KG1 (cell line): ENCODE measurements at regions not wholly inside any gene's neighbourhood (a gene's known extent, or its start where the extent isn't known, plus 50 kb on each side); places are given as distances from the start of the nearest gene placed in this dataset.

Experiments
- DNase-seq: peaks from one replicate; lab custom pipeline; 2025; lab: John Stamatoyannopoulos, UW

DNA sequence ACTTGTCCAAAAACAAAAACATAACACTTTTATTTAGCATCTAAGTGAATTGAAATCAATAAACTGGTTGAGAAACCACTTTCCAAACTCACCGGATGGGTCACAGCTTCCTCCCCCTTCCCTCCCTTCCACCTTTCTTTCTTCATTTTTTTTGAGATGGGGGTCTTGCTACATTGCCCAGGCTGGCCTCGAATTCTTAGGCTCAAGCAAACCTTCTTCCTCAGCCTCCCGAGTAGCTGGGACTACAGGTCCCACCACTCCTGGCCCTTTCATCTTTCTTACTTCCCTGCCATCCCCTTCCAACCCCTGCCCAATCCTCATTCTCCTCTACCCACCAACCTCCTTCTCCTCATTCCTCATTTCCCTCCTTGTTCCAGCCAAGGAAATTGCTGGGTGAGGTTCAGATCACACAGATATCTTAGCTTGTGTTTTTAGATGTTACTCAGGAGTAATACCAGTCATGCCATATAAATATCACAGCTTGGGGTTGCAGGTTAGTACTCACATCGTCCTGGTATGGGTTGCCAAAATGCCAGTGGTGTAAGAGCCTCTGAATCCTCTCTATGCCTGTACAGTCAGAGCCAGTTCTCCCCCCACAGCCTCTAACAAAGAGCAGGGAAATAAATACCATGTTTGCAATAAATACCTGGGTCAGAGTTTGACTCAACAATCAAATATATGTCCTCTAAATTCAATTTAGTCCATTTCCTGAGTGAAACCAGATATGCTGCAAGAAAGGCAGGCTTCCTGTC is 132.7 kb upstream of the NDUFV2 start:
- DNase-seq: no peak

DNA sequence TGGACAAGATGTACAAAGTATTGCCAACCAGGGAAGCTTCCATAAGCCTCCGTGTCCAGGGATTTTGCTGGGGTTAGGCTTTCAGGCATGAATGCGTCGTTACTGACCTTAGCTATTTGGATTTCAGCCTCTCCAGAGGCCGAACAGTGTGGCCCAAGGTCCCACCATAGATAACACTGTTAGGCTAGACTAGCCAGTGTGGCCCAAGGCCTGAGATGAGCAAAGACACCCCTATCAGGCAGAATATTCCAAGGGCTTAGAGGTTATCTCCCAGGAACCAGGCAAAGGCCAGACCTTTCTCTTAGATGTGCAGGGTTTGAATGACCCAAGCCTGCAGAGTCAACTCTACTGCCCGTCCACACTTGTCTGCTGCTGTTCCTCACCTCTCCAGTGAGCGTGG is 131.7 kb upstream of the NDUFV2 start:
- no peak for DNase-seq

DNA sequence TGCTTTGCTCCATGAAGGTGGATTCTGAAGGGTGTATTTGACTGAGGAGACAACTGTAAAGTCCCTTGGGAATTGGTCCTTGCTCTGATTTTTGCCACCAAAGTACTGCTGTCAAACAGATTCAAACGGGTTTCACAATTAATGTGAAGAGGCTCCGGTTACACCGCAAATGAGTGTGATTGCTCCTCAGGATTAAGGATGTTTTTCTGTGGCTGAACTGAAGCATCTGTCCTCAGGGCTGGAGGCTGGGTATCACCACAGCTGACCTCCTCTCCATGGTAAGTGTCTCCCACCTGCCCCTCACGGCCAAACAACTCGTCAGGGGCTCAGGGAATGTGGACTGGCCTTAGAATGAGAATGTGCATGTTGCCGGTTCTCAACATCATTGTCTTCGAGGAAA is 130.4 kb upstream of the NDUFV2 start:
- no peak for DNase-seq

DNA sequence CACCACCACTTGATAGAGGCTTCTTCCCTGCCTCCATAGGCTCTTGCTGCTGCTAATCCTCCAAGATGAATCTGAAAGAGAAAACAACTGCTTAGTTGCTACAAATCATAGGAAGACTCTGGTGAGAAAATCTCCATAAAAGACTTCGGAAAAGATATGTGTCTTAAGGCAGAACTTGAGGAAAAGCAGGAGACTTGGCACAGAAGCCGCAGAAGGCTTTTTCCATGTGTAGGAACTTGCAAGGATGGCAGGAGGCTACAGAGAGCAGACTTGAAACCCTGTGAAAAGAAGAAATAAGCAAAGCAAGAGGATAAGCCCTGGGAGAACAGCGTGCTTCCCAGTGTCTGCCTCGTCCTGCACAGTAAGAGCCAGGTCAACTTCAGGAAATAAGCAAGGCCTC is 128.2 kb upstream of the NDUFV2 start:
- DNase-seq: no peak

DNA sequence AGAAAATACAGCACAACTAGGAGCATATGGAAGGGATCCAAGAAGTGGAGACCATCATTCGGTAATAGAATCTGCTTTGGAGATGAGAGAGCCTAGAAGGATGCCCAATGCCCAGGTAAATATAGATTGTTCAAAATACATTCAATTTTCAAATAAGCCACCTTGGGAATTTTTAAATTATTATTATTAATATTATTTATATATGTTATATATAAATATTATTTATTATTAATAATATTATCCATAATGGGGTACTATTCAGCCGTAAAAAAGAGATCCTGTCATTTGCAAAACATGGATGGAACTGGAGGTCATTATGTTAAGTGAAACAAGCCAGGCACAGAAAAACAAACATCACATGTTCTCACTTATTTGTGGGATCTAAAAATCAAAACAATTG is 127.8 kb upstream of the NDUFV2 start:
- DNase-seq: no peak

DNA sequence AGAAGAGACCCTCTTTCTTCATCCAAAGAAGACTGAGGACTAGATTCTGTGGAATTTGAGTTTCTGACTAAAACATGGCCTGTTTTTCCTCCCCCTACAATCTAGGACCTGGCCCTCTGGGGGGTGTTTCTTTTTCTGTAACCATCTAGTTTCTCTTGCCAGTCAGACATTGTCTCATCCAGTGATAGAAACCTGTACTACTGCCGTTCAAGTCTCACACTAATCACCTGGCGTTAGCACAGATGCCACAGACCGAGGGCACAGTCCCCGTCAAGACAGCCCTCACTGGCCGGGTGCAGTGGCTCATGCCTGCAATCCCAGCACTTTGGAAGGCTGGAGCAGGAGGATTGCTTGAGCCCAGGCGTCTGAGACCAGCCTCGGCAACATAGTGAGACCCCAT is 126.9 kb upstream of the NDUFV2 start:
- DNase-seq: no peak

DNA sequence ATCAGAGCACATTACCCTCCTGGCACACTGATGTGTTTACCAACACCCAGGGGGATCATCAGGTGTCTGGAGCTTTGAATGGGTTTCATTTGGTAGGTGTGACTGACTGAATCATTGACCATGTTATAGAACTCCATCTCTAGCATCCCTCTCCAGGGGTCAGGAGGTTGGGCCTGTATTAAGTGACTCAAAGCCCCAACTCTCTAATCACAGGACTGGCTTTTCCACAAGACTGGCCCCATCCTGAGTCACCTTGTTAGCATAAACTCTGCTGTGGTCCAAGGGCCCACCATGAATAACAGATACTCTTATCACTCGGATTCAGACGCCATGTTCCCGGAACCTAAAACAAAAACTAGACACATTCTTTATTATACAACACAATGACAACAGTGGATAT is 125.9 kb upstream of the NDUFV2 start:
- no peak for DNase-seq

DNA sequence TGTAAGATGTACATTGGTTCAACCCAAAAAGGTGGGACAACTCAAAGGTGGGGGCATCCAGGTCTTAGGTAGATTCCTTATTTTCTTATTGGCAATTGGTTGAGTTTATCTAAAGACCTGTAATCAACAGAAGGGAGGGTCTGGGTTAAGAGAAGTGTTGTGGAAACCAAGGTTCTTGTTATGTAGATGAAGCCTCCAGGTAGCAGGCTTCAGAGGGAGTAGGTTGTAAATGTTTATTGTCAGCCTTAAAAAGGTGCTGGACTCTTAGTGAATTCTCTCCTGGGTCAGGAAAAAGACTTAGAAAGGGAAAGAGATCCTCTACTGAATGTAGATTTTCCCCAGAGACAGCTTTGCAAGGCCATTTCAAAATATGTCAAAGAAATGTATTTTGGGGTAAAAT is 125.3 kb upstream of the NDUFV2 start:
- no peak for DNase-seq

DNA sequence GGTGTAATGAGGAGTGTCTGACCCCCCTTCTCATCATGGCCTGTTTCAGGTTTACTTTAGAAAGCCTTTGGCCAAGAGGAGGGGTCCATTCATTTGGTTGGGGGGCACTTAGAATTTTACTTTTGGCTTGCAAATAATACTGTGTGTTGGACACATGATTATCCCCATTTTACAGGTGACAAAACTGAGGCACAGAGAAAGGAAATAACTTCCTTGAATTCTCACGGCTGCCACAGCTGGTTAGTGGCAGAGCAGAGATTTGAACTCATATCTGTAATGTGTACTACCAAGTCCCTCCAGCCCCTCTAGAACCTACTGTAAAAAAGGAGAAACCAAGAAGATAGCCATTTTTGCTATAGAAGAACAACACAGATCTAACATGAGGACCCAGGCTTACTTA is 124.8 kb upstream of the NDUFV2 start:
- DNase-seq: no peak

DNA sequence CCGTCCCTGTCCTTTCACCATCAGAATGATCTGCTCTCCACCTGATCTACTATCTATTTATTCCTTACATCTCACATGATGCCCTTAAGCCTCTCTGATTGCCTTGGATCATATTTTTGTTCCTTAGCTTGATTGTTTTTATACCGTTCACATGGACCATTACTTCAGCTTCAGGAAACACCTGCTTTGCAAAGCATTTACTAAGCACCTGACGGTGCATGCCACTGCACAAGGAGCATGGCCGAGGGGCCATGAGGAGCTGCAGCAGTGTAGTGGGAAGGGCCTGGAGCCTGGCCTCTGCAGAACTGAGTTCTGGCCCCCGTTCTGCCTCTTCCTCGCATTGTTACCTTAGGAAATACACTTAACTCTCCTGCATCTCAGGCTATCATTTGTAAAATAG is 124.1 kb upstream of the NDUFV2 start:
- DNase-seq: no peak

DNA sequence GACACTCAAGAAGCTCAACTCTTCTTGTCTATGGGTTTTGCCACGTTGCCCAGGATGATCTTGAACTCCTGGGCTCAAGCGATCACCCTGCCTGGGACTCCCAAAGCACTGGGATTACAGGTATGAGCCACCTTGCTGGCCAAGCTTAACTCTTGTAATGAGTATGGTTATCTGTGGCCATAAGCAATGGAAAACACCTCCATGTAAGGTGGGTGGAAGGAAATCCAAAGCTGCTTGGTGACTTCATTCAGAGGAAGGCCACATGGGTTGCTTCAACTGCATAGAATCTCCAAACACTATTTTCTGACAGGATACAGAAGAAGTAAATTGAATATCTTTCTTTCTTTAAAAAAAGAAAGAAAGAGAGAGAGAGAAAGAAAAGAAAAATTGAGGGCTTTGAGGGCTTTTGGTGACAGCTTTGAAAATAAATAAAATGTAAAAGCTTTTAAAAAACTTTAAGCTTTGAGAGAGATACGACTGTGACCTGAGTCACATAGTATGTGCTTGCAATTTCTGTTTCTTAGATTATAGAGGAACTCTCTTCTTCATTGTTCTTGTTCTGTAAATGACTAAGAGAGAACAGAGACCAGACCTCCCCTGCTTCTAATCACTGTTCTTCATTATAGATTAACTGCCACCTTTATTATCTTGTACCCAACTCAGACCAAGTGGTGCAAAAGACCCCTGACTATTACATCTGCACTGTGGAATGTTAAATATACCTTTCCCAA is 123.1 kb upstream of the NDUFV2 start:
- no peak for DNase-seq

DNA sequence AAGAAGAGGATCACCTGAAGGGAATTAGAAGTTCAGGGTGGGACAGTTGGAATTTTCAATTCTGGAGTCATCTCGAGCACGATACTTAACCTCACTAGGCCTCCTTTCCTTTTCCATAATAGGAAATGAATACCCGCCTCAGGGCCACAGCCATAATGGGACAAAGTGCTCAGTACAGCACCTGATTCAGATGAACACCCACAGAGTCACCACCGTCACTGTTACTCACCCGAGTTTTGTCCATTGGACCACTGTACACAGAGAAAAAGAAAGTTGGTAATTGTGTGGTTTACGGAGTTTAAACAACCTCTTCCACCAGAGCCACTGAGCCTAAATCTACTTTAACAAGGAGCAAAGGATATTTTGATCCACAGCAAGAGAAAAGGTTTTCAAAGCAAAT is 122.0 kb upstream of the NDUFV2 start:
- DNase-seq: no peak

DNA sequence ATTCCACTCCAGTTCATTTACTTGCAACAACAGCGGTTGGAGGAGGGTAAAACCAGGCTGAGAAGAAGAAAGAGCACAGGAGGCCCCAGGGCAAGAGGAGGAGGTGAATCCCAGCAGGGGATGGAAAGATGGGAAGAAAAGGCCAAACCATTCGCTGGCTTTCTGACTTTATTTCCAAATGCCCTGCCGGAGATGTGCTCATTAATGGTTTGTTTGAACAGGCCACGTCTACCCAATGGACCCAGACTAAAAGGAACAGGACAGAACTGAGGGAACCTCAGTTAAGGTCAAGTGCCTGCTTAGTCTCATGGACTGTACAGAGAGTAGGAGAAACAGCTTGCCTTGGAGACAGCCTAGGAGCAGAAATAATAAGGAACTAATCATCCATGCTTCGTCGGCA is 121.6 kb upstream of the NDUFV2 start:
- DNase-seq: no peak

DNA sequence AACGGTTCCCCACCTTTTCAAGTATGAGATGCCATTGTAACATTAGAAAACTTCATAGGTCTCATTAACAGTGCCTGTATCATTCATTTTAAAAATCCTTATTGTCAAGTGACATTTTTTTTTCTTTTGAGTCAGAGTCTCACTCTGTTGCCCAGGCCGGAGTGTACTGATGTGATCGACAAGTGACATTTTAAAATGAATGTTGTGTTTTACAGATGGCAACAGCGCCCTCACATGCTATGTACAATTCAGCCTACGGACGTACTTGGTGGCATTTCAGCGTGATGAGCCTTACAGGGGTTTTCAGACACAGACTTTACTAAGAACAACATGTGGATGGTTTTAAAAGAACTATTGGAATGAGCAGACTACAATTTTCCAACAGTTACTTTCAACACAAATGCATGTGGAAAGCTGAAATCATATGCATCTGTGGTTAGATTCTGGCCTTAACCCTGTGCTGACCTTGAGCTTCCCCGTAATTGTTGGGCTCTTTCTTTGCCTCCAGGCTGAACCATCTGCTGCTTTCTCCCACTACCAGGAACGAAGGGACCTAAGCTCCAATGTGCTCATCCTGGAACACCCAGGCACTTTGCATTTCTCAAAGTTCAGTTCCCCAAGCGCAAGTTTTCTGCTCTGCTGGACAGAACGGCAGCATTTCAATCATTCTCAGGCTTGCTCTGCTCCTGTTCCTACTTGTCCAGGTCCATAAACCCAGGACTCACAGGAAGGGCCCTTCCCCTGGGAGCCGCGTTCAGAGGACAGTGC is 119.9 kb upstream of the NDUFV2 start:
- DNase-seq: no peak

DNA sequence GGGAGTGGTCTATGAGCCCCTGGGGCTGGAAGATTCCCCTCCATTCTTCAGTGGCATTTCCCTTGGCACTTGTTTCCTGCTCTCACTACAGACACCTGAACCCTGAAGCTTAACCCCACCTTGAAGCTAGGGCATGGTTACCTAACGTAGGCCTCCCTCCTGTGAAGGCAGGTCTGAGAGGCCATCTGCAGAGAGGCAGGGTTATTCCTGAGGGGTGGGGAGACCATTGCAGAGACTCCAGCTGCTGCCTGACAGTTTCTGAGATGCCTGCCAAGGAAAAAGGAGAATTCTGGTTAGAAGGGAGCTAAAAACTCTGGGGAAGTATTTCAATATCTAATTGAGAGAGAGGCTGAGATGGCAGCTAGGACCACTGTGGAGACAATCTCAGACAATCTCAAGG is 119.3 kb upstream of the NDUFV2 start:
- no peak for DNase-seq

DNA sequence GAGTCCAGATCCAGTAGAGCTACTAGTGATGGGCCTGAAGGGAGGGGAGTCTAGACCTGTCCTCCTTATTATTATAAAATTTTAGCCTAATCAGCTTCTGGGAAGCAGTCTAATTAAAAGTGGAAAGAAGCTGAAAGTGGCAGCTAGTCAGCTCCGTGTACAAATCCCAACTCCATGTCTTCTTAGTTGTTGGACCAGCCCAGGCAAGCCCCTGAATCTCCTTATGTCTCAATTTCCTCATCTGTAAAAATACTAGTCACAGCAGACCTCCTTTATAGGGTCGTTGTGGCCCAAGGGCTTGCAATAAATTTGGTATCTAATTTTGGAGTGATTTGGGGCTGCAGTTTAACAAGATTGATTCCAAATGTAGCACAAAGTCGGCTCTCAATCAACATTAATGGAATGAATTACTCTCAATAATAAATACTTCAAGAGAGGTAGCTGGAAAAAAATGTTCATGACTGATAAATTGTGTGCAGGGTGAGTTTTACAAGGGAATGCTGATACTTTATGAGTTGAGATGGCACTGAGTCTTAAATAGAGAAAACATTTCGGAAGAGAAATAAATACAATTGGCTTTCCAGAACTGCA is 118.3 kb upstream of the NDUFV2 start:
- DNase-seq: no peak

DNA sequence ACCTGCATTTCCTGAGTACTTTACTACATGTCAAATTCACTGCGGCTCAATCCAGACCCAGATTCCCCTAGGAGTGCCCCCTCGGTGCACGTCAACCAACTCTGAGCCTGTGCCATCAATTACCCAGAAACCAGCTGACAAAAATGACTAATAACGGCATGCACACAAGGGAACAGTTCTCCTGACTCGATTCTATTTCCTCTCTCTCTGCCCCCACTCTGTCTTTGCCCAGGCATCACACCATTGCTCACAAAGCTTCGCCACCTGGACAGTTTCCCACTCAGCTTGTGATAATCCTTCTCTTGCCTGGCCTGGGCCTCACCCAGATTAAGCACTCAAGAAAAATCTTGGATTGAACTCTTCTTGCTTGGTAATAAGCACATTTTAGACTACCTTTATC is 115.3 kb upstream of the NDUFV2 start:
- DNase-seq: no peak

DNA sequence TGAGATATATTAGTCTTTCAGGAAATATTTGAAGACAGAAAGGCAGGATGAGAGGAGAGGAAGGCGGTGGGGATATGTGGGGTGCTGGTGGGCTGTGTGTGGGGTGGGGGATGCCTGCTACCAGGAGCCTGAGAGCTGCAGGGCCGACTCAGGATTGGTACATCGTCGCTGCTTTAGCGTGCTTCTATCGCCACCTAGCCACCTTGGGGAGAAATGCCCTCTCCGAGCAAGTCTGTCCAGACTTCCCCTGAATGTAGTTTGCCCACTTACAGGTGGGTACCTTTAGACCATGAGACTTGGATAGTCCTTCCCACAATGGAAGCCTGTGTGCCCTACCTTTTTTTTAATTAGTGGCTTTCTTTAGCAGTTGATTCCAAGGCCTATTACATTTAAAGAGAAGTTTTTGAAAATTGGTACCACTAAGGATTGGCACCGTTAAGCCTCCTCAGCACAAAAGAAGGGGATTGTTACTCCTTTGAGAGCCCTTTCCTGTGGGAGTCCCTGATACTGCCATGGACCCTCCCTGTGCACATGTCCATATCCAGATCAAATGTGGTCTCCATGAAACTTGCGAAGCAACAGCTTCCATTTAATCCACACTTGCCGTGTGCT is 114.1 kb upstream of the NDUFV2 start:
- peak; percentile 12 for DNase-seq

DNA sequence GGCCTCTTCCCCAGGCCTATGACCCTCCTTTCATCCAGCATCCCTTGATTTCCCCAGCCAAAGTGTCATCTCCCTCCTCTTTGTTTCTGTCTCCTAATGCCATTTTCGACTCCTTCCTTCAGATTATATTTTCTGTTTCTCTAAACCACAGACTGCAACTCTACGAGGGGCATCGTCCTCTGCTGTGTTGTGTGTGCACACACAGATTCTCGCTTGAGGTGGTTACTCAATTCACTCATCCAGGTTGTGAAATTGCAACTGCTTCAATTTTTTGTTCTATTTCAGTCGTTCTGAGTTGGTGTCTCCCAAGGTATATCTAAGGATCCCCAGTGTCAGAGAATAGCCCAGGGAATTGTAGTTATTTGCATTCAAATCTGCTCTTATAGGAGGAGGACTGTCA is 113.5 kb upstream of the NDUFV2 start:
- DNase-seq: no peak

DNA sequence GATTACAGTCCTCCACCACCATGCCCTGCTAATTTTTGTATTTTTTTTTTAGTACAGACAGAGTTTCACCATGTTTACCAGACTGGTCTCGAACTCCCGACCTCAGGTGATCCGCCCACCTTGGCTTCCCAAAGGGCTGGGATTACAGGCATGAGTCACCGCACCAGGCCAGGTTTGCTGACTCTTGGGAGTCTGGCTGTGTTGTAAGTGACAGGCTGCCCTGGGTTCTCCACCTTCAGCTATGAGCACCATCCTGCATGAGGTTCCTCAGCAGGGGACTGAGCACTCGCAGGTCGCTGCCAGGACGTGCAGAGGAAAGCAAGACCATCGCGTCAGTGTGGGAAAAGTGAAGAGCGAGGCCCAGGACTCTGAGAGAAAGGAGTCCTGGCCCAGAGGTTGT is 112.6 kb upstream of the NDUFV2 start:
- no peak for DNase-seq

DNA sequence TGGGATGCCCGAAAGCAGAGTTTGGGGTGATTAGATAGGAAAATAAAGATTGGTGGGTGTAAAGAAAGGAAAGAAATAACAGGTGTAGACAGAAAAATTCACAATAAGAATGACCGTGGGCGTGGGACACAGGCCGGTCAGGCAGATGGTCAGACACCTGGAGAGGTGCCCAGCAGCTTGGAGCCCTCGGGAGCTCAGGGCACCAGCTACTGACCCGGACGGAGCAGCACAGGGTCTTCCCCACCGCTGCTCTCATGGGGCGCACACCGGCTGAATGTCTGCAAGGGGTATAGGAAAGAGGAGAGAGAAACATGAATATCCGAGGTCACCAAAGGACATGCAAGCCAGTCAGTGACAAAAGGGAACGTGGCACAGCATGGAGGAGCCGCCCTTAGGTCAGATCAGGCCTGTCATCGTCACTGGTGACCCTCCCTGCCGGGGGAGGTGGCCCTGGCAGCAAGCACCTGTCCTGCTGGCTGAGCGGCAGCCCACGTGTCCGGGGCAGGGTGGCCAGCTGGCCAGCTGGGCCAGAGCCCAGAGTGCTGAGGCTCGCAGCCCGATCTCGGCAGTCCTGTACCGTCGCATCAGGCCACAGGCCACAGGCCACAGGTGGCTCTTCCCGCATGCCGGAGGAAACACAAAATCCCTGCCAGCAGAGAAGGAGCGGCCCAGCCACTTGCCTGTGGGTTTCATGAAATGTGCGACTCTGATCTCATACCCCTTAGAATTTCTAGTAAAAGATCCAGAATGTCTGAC is 112.0 kb upstream of the NDUFV2 start:
- no peak for DNase-seq

DNA sequence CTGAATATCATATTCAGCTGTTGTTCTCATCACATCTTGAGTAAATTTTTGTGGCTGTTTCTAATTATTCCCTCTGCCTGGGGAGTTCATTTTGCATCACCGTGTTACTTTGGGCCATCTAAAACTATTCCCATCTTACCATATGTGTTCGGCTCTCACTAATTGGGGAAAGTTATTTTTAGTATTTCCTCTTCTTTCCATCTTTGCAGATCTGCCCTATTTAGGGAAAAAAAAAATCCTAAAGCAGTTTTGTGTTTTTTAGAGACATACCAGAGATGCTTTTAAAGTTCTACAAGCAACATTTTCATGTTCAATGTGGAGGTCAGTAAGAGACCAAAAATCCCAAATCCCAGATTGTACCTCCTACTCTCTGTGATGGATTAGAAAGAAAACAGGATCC is 111.3 kb upstream of the NDUFV2 start:
- DNase-seq: no peak
